Mesenchymal stem cell (in vitro differentiated cells and primary cell): ENCODE measurements at regions not wholly inside any gene's neighbourhood (a gene's known extent, or its start where the extent isn't known, plus 50 kb on each side); places are given as distances from the start of the nearest gene placed in this dataset.

Source experiments
- DNase-seq: peaks from one replicate; pipeline ENCODE4 v3.0.0-alpha.2; 2013
- H2AFZ ChIP-seq: one replicate; pipeline ENCODE4 v1.6.1; 2013; ENCODE audit warnings: low read depth, mild to moderate bottlenecking, control low read depth, inconsistent platforms, low read length, moderate library complexity
- H2AK5ac ChIP-seq: 2 replicates; pipeline ENCODE4 v1.6.1; 2013; ENCODE audit warnings: low read length, moderate library complexity, mild to moderate bottlenecking, inconsistent platforms; ENCODE audit not compliant: severe bottlenecking
- H2BK120ac ChIP-seq: one replicate; pipeline ENCODE4 v1.6.1; 2013; ENCODE audit warnings: low read depth, mild to moderate bottlenecking, inconsistent platforms, low read length, moderate library complexity
- H2BK12ac ChIP-seq, 2 experiments: one replicate each; pipeline ENCODE4 v1.6.1; 2013; ENCODE audit warnings: inconsistent platforms in 2 of 2, low read length in 2 of 2, mild to moderate bottlenecking in 2 of 2, moderate library complexity in 2 of 2, control low read depth in 1 of 2
- H2BK15ac ChIP-seq: one replicate; pipeline ENCODE4 v1.6.1; 2013; ENCODE audit warnings: mild to moderate bottlenecking, low read depth, inconsistent platforms; ENCODE audit not compliant: poor library complexity, severe bottlenecking
- H2BK5ac ChIP-seq: 2 replicates; pipeline ENCODE4 v1.6.1; 2013; ENCODE audit warnings: low read depth, mild to moderate bottlenecking, low read length, control low read depth, inconsistent platforms; ENCODE audit not compliant: poor library complexity, severe bottlenecking
- H3K14ac ChIP-seq, 2 experiments: one replicate each; pipeline ENCODE4 v1.6.1; 2013; ENCODE audit warnings: inconsistent platforms in 2 of 2, low read length in 2 of 2, control low read depth in 1 of 2, mild to moderate bottlenecking in 1 of 2, moderate library complexity in 1 of 2
- H3K18ac ChIP-seq, 2 experiments: one replicate each; pipeline ENCODE4 v1.6.1; 2013; ENCODE audit warnings: inconsistent platforms in 2 of 2, low read length in 2 of 2, control low read depth in 1 of 2, low read depth in 1 of 2, mild to moderate bottlenecking in 1 of 2
- H3K23ac ChIP-seq, 2 experiments: one replicate each; pipeline ENCODE4 v1.6.1; 2013; ENCODE audit warnings: inconsistent platforms in 2 of 2, low read length in 2 of 2, mild to moderate bottlenecking in 2 of 2, moderate library complexity in 2 of 2, control low read depth in 1 of 2
- H3K27ac ChIP-seq: 2 replicates; pipeline ENCODE4 v1.5.1; 2013; ENCODE audit warnings: mild to moderate bottlenecking, moderate library complexity, low read length, control low read depth, inconsistent platforms; ENCODE audit not compliant: poor library complexity, severe bottlenecking
- H3K27me3 ChIP-seq, 2 experiments: 2 replicates each; pipeline versions ENCODE4 v1.6.1 to v1.7.0; 2013; ENCODE audit warnings: low read length in 2 of 2, mild to moderate bottlenecking in 2 of 2, moderate library complexity in 2 of 2, control low read depth in 1 of 2, inconsistent platforms in 1 of 2; ENCODE audit not compliant: control insufficient read depth in 1 of 2, insufficient read depth in 1 of 2
- H3K36me3 ChIP-seq, 2 experiments: 2 replicates each; pipeline versions ENCODE4 v1.6.1 to v1.7.0; 2013; ENCODE audit warnings: low read length in 2 of 2, control low read depth in 1 of 2, inconsistent platforms in 1 of 2, low read depth in 1 of 2, mild to moderate bottlenecking in 1 of 2; ENCODE audit not compliant: insufficient read depth in 2 of 2, control insufficient read depth in 1 of 2
- H3K4ac ChIP-seq, 2 experiments: one replicate each; pipeline ENCODE4 v1.6.1; 2013; ENCODE audit warnings: inconsistent platforms in 2 of 2, low read length in 2 of 2, mild to moderate bottlenecking in 2 of 2, moderate library complexity in 2 of 2, control low read depth in 1 of 2, low read depth in 1 of 2
- H3K4me1 ChIP-seq: 2 replicates; pipeline ENCODE4 v1.6.1; 2013; ENCODE audit warnings: low read depth, low read length, control low read depth; ENCODE audit not compliant: control insufficient read depth, insufficient read depth
- H3K4me2 ChIP-seq: 2 replicates; pipeline ENCODE4 v1.6.1; 2013; ENCODE audit warnings: low read length, mild to moderate bottlenecking, inconsistent platforms; ENCODE audit not compliant: poor library complexity, severe bottlenecking
- H3K4me3 ChIP-seq, 2 experiments: 2 replicates each; pipeline versions ENCODE4 v1.5.1 to v1.7.0; 2013; ENCODE audit warnings: low read length in 2 of 2, mild to moderate bottlenecking in 2 of 2, control low read depth in 1 of 2, low read depth in 1 of 2; ENCODE audit not compliant: insufficient read depth in 1 of 2
- H3K79me1 ChIP-seq: replicated peaks from 2 replicates; pipeline ENCODE4 v1.6.1; 2013; ENCODE audit warnings: mild to moderate bottlenecking, control low read depth, low read length, inconsistent platforms; ENCODE audit not compliant: poor library complexity, severe bottlenecking
- H3K9ac ChIP-seq: 2 replicates; pipeline ENCODE4 v1.7.0; 2013; ENCODE audit warnings: mild to moderate bottlenecking, low read length, moderate library complexity
- H3K9me3 ChIP-seq: 2 replicates; pipeline ENCODE4 v1.7.0; 2013; ENCODE audit warnings: mild to moderate bottlenecking, low read length; ENCODE audit not compliant: control insufficient read depth
- H4K8ac ChIP-seq: one replicate; pipeline ENCODE4 v1.6.1; 2013; ENCODE audit warnings: inconsistent platforms, mild to moderate bottlenecking, low read length, moderate library complexity
- H4K91ac ChIP-seq: one replicate; pipeline ENCODE4 v1.6.1; 2013; ENCODE audit warnings: mild to moderate bottlenecking, low read length, inconsistent platforms
- WGBS: methylation state at CpG from one replicate; pipeline ENCODE4 v1.1.7; 2013; ENCODE audit warnings: mixed read lengths; 5-methylcytosine and 5-hydroxymethylcytosine counted together

DNA sequence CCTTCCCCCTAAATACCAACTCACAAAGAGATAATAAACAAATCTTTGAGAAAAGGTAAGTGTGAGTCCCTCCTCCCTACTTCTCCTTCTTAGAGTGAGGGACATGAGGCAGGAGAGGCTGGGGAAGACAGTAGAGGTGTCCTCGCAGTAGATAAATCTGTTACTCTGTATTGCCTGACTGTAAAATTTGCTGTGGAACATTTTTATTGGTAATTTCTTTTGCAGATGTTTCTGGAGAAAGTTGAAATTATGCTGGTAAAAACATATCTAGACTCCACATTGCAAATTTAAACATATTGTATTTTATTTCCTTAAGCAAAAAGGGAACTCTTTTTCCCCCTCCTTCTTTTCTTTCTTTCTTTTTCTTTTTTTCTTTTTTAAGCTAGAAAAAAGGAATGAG is 58.5 kb downstream of the PLCE1 start:
- Histone ChIP-seq H2BK12ac (no peak overlapping the region), H3K36me3 (no peaks in the 10 kb centered on the region), H2BK5ac (no peak overlapping the region), H2BK15ac (no peak overlapping the region), H3K9me3 (no peaks in the 10 kb centered on the region), H3K9ac (peak overlapping the region; percentile 32), H2BK120ac (no peak overlapping the region), H3K23ac (no peak overlapping the region), H4K8ac (no peak overlapping the region), H4K91ac (no peak overlapping the region), H3K4me1 (no peaks in the 10 kb centered on the region), H3K18ac (no peak overlapping the region), H3K4ac (no peak overlapping the region), H3K14ac (no peak overlapping the region), H3K27me3 (no peaks in the 10 kb centered on the region), H3K79me1 (peaks cover 2% of the 10 kb centered on the region), H3K4me2 (no peak overlapping the region), H3K4me3 (no peak overlapping the region), H2AK5ac (no peak overlapping the region), H2AFZ (no peak overlapping the region), H3K27ac (no peak overlapping the region)
- 100% methylated on average over 1 of the region's 1 CpG for WGBS
- DNase-seq = no peak

DNA sequence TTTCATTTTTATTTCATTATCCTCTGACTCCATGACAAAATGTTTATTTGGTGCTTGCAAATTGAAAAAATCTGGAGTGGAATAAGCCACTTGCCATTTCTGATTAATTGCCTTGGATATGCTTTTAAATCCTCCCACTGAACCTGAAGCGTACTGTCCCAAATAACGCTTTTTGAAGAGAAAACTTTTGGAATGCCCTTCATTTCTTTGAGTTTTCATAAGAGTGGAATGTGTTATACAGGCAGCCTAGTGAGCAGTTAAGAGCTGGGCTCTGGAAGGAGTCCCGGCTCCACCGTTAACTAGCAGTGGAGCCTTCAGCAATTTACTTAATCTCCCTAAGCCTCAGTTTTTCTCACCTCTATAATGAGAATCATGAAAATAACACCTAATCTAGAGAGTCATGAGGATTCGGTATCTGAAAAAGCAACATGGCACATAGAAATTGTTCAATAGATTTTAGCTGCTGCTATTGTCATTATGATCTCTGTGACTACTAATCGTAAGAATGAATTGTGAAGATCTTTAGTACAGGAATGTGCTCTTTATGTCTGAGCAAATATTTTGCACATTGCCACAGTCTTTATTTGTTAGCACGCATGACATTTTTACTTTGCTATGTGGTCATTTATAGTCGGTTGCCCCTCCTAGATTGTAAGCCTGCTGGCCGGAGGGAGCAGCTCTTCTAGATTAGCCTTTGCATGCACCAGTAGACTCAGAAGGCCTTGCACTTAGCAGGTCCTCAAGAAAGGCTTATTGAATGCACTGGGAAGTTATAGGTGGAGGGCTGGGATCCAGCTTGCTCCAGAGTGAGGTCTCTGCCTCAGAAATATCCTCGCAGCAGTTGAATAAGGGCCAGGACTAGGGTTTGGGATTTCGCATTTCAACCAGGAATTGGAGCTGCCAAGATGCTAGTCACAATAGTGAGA is 59.4 kb downstream of the PLCE1 start:
- Histone ChIP-seq H2BK5ac (no peak overlapping the region), H2BK120ac (no peak overlapping the region), H3K14ac (no peak overlapping the region), H3K4ac (no peak overlapping the region), H3K4me3 (peak overlapping the region in 1 of 2 experiments; percentile 31), H3K18ac (no peak overlapping the region), H3K4me2 (no peak overlapping the region), H3K27me3 (no peaks in the 10 kb centered on the region), H3K23ac (no peak overlapping the region), H3K4me1 (no peaks in the 10 kb centered on the region), H3K9me3 (no peaks in the 10 kb centered on the region), H4K8ac (no peak overlapping the region), H3K27ac (no peak overlapping the region), H3K9ac (peak overlapping the region; percentile 32), H2AFZ (no peak overlapping the region), H2AK5ac (no peak overlapping the region), H4K91ac (no peak overlapping the region), H3K36me3 (no peaks in the 10 kb centered on the region), H3K79me1 (peaks cover 2% of the 10 kb centered on the region), H2BK12ac (no peak overlapping the region), H2BK15ac (no peak overlapping the region)
- 98% methylated on average over 9 of the region's 11 CpGs for WGBS
- no peak for DNase-seq

DNA sequence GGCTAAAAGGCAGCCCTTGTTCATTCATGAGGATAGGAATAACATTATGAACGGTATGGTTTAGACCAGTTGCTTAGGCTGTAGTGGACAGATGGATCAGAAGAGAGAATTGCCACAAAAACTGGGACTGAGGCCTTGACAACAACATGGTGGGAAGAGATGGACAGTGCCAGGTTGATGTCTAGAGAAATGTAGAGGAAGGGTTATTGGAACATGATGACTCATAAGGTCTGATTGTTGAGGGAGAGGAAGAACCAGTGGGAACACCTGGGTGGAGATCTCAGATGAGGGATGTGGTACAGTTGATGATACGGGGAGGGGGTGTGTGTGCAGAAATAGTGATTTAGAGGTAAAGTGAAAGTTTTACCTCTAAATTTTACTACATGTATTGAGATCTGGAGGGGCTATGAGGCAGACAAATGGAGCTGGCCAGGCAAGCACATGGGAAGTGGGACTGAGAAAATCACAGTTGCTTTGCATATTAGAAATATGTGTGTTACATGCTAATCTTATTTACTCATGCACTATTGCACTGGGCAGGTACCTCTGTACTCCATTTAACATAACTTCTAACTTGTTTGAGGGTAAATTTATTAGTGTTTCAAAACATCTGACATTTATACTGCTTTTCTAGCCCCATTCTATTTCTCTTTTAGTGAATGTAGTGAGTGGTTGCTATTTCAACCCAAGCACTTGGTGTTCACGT is 65.6 kb downstream of the PLCE1 start:
- Histone ChIP-seq H3K18ac (no peak overlapping the region), H3K4ac (no peak overlapping the region), H3K14ac (no peak overlapping the region), H3K23ac (no peak overlapping the region), H2BK5ac (no peak overlapping the region), H2AK5ac (no peak overlapping the region), H3K9me3 (no peaks in the 10 kb centered on the region), H2BK120ac (no peak overlapping the region), H3K4me1 (no peaks in the 10 kb centered on the region), H3K36me3 (no peaks in the 10 kb centered on the region), H4K8ac (no peak overlapping the region), H3K27ac (no peak overlapping the region), H2BK15ac (no peak overlapping the region), H3K4me2 (no peak overlapping the region), H3K9ac (no peak overlapping the region), H3K27me3 (no peaks in the 10 kb centered on the region), H2AFZ (no peak overlapping the region), H3K4me3 (no peak overlapping the region), H4K91ac (no peak overlapping the region), H3K79me1 (peaks cover 2% of the 10 kb centered on the region), H2BK12ac (no peak overlapping the region)
- no peak for DNase-seq
- 59% methylated on average over 3 of the region's 3 CpGs for WGBS

DNA sequence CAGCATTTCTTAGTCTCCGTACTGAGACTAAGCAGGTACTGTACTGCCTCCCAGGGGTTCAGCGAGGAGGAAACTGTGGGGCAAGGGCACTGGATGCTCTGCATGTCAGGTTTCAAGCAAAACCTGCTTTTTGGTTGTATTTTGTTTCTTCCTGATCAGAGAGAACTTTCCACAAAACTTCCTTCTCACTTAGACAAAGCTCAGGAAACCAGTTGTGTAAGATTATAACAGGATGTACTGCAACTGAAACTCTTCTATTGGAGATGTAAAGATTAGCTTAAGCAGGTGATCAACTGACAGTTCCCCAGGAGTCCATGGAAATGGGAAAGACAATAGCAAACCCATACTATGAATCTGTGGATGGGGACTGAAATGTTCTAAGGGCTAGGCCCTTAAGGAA is 67.3 kb downstream of the PLCE1 start:
- Histone ChIP-seq H2BK15ac (no peak overlapping the region), H3K4me1 (no peaks in the 10 kb centered on the region), H2AK5ac (no peak overlapping the region), H3K14ac (no peak overlapping the region), H3K9me3 (no peaks in the 10 kb centered on the region), H3K27ac (no peak overlapping the region), H3K79me1 (no peaks in the 10 kb centered on the region), H2BK120ac (no peak overlapping the region), H2BK12ac (no peak overlapping the region), H3K4me2 (no peak overlapping the region), H3K23ac (no peak overlapping the region), H4K8ac (no peak overlapping the region), H3K18ac (no peak overlapping the region), H3K36me3 (no peaks in the 10 kb centered on the region), H2AFZ (no peak overlapping the region), H3K4me3 (no peak overlapping the region), H3K9ac (no peak overlapping the region), H3K27me3 (no peaks in the 10 kb centered on the region), H4K91ac (no peak overlapping the region), H2BK5ac (no peak overlapping the region), H3K4ac (no peak overlapping the region)
- no peak for DNase-seq
- 100% methylated on average over 1 of the region's 2 CpGs for WGBS
